Activated CD8-positive, alpha-beta memory T cell treated with anti-CD3 and anti-CD28 coated beads for 1 hour (primary cell): ENCODE measurements at regions not wholly inside any gene's neighbourhood (a gene's known extent, or its start where the extent isn't known, plus 50 kb on each side); places are given as distances from the start of the nearest gene placed in this dataset.
"Not testable (repeated sequence)": the region's sequence is repeated elsewhere in the genome, so short reads cannot be mapped to it uniquely, and the experiment has no call there.

Source experiments
- DNase-seq, 2 donors: peaks; one replicate each; pipeline ENCODE4 v3.0.0-alpha.2; 2020; ENCODE audit warnings: low read depth in 1 of 2; ENCODE audit errors: extremely low read depth in 1 of 2

DNA sequence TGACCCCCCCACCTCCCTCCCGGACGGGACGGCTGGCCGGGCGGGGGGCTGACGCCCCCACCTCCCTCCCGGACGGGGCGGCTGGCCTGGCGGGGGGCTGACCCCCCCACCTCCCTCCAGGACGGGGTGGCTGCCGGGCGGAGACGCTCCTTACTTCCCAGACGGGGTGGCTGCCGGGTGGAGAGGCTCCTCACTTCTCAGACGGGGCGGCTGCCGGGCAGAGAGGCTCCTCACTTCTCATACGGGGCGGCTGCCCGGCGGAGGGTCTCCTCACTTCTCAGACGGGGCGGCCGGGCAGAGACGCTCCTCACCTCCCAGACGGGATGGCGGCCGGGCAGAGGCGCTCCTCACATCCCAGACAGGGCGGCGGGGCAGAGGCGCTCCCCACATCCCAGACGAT lies 84.7 kb downstream of the OR2B2 start:
- DNase-seq, result not testable (repeated sequence)

DNA sequence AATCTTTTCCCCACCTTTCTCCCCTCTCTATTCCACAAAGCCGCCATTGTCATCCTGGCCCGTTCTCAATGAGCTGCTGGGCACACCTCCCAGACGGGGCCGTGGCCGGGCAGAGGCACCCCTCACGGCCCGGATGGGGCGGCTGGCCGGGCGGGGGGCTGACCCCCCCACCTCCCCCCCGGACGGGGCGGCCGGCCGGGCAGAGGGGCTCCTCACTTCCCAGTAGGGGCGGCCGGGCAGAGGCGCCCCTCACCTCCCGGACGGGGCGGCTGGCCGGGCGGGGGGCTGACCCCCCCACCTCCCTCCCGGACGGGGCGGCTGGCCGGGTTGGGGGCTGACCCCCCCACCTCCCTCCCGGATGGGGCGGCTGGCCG lies 85.6 kb downstream of the OR2B2 start:
- DNase-seq, result not testable (repeated sequence)

DNA sequence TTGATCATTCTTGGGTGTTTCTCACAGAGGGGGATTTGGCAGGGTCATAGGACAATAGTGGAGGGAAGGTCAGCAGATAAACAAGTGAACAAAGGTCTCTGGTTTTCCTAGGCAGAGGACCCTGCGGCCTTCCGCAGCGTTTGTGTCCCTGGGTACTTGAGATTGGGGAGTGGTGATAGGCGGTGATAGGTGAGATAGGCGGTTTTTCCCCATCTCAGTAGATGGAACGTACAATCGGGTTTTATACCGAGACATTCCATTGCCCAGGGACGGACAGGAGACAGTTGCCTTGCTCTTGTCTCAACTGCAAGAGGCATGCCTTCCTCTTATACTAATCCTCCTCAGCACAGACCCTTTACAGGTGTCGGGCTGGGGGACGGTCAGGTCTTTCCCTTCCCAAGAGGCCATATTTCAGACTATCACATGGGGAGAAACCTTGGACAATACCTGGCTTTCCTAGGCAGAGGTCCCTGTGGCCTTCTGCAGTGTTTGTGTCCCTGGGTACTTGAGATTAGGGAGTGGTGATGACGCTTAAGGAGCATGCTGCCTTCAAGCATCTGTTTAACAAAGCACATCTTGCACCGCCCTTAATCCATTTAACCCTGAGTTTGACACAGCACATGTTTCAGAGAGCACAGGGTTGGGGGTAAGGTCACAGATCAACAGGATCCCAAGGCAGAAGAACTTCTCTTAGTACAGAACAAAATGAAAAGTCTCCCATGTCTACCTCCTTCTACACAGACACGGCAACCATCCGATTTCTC lies 86.2 kb downstream of the OR2B2 start:
- not testable (repeated sequence) for DNase-seq

DNA sequence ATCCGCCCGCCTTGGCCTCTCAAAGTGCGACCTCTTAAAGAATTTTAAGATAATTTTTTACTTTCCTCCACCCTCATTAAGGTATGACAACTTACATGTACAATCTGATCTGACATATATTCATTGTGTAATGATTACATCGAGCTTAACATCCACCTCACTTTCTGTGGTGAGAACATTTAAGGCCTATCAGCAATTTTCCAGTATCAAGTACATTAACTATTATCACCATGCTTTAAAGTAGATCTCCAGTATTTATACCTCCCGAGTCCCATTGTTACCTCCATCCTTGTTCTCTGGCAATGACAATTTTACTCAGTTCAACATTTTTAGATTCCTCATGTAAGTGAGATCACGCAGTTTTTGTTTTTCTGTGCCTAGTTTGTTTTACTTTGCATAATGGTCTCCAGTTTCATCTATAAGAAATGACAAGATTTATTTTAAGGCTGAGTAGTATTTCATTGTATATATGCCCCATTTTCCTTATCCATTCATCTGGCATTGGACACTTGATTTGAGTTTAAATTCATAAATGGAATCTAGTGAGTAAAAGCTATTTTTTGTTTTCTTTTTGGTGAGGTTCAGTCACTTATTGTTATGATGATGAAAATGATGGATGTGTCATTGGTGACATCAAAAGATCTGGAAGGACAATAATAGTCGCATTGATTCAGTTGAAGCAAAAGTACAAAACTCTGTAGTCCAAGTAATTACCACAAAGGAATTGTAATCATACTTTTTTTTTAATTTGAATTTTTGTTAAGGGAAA lies 87.0 kb downstream of the OR2B2 start:
- no peak for DNase-seq

DNA sequence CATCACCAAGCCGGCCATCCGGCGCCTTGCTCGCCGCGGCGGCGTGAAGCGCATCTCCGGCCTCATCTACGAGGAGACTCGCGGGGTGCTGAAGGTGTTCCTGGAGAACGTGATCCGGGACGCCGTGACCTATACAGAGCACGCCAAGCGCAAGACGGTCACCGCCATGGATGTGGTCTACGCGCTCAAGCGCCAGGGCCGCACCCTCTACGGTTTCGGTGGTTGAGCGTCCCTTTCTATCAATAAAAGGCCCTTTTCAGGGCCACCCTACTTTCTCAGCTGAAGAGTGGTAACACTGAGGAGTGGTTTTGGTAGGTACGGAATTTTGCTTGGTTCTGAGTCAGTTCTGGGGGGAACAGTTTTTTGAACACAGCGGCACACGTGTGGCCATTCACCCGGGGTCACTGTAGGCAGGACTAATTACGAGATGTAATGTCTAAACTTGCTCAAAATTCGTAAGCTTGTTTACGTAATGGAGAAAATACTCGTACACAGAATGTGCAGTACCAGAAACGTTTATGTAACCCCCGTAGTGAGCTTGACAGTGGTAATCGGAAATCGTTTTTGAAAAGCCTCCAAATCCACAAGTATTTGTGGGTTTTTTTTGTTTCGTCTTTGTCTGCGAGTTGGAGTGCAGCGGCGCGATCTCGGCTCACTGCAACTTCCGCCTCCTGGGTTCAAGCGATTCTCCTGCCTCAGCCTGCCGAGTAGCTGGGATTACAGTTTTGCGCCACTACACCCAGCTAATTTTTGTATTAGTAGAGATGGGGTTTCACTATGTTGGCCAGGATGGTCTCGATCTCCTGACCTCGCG lies 87.8 kb downstream of the OR2B2 start:
- DNase-seq, result not testable (repeated sequence)

DNA sequence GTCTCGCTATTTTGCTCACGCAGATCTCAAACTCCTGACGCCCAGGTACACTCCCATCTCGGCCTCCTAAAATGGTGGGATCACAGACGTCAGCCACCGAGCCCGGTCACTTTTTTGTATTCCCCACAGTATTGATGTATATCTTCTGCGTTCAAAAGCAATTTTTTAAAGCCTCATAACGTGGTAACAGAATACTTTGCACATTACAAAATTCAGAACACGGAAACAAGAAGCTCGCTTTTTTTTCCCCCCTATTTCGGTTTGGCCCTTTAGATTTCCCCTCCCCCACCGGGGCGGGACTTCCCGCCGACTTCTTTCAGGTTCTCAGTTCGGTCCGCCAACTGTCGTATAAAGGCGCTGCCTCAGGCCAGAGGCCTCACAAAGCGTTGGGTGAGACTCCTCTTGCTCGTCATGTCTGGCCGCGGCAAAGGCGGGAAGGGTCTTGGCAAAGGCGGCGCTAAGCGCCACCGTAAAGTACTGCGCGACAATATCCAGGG lies 88.4 kb downstream of the OR2B2 start:
- not testable (repeated sequence) for DNase-seq

DNA sequence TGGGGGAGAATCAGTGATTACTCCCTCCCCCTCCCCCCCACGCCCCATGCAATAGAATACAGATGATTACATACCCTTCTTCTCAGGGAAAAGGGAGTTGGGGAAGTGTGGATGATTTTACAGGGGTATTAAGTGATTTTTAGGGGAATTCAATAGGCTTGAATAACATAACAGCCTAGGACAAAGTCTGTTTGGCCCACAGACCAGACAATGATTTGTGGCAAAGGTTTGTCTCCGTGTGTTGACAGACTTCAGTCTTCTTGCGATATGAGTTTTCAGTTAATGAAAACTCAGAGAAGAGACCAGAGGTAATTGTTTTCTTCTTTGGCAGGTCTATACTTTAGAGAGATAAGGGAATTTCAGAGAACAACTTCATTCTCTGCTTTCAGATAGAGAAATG lies 95.3 kb downstream of the OR2B2 start:
- no peak for DNase-seq

DNA sequence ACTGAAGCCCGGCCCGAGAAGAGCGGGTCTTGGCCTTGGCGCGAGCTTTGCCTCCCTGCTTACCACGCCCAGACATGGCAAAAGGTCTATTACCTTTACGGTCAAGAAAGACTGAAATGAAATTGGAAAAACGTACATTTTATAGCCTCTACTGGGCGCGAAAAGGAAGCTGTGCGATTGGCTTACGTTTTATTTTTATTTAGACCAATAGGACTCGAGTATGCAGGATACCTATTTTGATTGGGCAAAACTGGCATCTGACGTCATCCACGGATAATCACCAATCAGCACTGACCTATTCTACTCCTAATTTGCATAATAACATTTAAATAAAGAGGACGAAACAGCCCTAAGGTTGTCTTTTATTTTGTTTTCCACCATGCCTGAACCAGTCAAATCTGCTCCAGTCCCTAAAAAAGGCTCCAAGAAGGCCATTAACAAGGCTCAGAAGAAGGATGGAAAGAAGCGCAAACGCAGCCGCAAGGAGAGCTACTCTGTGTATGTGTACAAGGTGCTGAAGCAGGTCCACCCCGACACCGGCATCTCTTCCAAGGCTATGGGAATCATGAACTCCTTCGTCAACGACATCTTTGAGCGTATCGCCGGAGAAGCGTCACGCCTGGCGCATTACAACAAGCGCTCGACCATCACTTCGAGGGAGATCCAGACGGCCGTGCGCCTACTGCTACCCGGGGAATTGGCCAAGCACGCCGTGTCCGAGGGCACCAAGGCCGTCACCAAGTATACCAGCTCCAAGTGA lies 97.4 kb downstream of the OR2B2 start:
- DNase-seq, result no peak

DNA sequence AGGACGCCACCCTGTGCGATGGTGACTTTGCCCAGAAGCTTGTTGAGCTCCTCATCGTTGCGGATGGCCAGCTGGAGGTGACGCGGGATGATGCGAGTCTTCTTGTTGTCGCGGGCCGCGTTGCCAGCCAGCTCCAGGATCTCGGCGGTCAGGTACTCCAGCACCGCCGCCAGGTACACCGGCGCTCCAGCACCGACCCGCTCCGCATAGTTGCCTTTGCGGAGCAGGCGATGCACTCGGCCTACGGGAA lies 97.9 kb downstream of the OR2B2 start:
- DNase-seq, result not testable (repeated sequence)

DNA sequence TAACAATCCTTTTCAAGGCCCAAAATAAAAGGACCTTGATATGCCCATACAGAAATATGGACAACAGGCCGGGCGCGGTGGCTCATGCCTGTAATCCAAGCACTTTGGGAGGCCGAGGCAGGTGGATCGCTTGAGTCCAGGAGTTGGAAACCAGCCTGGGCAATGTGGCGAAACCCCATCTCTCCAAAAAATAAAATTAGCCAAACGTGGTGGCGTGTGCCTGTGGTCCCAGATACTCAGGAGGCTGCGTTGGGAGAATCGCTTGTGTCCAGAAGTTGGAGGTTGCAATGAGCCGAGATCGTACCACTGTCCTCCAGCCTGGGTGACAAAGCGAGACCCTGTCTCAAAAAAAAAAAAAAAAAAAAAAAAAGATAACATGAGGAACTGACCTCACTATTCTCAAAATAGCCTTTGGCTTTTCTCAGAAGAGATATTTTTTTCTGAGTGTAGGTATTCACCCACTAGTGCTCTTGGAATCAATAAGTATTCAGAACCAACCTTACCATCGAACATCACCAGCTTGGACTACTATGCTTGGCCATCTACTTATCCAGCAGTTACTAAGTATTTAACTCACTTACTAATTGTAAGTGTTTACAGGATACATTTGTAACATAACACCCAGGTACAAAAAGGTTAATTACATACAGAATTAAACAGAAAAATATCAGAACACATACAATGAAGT lies 99.2 kb downstream of the OR2B2 start:
- DNase-seq, result no peak

DNA sequence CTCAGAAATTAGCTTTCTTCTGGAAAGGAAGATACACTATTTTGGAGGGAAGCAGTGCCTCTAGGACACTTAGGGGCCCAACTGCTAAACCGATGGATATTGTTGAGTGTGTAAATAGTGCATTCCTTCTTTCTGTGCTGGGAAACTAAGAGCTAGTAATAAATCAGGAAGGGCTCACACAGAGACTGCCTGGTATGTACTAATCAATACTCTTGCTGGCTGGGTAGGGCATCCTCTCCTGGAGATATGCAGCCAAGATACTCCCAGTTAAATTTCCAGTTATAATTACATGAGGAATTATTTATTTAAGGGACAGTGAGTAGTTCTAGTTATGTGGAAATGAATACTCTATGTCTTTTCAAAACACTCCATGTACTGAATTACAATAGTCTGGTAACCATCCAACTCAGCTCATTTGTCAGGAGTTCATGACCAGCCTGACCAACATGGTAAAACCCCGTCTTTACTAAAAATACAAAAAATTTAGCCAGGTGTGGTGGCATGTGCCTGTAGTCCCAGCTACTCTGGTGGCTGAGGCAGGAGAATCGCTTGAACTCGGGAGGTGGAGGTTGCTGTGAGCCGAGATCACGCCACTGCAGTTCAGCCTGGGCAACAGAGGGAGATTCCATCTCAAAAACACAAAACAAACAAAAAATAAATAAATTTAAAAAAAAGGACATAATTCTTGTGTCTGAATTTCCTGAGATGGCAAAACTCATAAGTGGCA lies 100.0 kb downstream of the OR2B2 start:
- no peak for DNase-seq

DNA sequence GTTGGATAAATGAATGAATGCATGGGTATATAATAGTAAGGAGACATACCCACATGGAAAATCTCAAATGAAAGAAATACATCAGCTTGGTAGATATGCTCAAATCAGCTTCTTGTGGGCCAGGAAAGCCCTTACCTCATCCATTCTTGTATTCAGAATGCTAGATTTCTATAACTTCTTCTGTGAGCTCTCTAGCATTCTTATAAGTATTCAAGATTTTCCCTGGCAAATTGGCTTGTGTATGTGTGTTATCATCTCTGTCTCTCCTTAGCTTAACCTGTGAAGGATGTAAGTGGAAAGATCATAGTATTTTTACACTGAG lies 100.8 kb downstream of the OR2B2 start:
- DNase-seq, result no peak

DNA sequence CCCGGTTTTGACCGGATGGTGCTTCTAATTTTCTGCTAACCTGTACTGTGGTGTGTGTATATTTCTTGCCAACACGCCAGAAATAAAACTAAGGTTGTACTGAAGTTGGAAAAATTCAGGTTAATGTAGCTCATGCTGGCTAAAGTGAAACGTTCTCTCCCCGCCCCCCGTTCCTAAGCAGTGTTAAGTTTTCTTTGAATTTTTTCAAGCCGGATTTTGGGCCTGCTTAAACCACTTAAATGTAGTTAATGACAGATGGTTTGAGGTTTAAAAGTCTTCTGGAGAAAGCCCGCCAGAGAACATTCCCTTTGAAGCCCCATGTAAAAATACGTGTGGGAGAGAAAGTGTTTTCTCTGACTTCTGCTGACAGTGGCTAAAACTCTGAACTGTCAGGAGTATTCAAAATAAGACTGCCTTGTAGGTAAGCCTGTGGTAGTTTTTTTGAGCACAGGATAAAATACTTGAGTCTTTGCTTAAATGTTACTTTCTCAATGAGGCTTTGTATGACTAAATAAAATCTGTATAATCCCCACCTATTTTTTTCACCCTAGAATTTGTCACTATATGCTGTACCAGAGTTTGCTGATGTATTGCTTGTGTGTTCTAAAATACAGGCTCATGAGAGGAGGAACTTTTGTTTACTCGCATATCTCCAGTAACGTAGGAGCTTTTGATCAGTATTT lies 101.3 kb downstream of the OR2B2 start:
- DNase-seq, result no peak

DNA sequence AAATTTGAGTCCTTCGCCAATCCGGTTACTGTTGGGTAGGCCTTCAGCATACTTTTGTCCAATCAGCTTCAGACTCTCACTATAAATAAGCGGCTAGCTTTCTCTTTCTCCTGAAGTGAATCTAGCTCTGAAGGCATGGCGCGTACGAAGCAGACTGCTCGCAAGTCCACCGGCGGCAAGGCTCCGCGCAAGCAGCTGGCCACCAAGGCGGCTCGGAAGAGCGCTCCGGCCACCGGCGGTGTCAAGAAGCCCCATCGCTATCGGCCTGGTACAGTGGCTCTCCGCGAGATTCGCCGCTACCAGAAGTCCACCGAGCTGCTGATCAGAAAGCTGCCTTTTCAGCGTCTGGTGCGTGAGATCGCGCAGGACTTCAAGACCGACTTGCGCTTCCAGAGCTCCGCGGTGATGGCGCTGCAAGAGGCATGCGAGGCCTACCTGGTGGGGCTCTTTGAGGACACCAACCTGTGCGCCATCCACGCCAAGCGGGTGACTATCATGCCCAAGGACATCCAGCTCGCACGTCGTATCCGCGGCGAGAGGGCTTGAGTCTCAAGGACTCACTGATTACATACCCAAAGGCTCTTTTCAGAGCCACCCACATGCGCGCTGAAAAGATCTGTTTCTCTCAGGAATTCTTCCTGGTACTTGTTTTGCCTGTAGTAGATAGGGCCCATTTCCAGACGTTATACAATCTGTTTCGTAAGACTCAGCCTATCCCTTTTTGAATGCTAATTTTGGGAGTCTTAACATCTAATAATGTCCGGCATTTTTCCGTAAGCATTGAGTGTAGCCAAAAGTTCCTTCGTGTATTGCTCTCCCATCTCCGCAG lies 102.0 kb downstream of the OR2B2 start:
- peak in 1 of 2 donors; percentile 58 for DNase-seq

DNA sequence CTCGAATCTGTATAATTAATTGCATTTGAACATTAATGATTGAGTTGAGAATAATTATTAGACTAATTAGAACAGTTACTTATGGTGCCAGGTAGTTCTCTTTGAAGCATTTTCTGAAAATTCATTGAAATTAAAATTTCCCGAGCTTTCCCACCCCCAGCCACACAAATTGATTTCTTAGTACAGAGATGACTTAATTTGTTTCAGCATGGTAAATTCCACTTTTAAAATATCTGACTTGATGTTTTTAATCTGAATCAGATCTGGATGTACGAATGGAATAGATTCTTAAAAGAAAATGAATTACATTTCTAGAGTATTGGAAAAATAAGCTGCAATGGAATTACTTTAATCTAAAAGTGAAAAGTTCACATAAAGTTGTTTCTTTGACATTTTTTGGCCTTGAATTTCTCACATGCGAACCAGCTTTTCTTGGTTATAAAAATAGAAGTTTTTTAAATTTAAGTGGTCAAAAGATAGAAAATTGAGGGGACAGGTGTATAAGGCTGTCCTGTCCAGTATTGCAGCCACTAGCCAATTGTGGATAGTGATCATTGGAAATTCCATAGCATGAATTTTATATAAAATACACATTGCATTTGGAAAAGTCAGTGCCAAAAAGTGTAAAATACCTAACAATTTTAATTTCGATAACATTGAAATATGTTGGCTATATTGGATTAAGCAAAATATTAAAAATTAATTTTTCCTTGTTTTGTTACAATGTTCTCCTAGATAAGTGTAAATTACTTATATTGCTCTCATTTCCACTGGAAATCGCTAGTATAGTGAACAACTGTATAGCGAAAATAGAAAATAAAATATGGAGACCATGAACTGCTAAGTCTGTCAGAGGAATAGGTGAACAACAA lies 102.9 kb downstream of the OR2B2 start:
- no peak for DNase-seq

DNA sequence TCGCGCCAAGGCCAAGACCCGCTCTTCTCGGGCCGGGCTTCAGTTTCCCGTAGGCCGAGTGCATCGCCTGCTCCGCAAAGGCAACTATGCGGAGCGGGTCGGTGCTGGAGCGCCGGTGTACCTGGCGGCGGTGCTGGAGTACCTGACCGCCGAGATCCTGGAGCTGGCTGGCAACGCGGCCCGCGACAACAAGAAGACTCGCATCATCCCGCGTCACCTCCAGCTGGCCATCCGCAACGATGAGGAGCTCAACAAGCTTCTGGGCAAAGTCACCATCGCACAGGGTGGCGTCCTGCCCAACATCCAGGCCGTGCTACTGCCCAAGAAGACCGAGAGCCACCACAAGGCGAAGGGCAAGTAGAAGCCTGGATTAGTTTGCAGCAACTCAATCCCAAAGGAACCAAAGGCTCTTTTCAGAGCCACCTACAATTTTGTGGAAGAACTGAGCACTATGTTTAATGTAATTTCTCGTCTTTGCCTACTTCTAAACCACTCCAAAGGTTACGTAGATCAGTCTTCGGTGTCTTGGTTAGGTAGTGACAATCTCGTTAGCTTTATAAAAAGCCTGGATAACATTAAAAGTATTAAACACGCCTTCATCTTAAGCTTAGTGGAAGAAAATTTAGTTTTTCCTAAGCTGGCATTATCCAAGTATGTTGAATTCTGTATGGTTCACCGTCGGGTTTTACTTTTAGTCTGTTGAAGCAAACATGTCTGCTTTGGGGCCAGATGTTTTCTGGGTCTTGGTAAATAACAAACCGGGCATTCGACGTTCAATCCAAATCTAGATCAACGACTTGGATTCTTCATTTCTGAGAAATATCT lies 103.7 kb downstream of the OR2B2 start:
- not testable (repeated sequence) for DNase-seq
